SK-N-SH treated with all-trans-retinoic acid at 6 μM for 48 hours (cell line): ENCODE measurements at regions not wholly inside any gene's neighbourhood (a gene's known extent, or its start where the extent isn't known, plus 50 kb on each side); places are given as distances from the start of the nearest gene placed in this dataset.

Source experiments
- ATAC-seq: fragments of 200-7000 bp; cut with Tn5 transposase; 3 replicates; pipeline ENCODE4 v1.9.1; 2020; ENCODE audit warnings: mild to moderate bottlenecking, moderate library complexity
- ARNTL ChIP-seq: fragments of 450-650 bp; formaldehyde crosslinking; IDR thresholded peaks from 2 replicates; pipeline ENCODE4 v1.5.0; 2020; ENCODE audit warnings: low read depth, mild to moderate bottlenecking, moderate library complexity, borderline replicate concordance
- CSDC2 ChIP-seq: fragments of 250-450 bp; sonication (Bioruptor Pico); IDR thresholded peaks from 2 replicates; pipeline ENCODE4 v1.5.0; 2020; ENCODE audit warnings: mild to moderate bottlenecking, moderate library complexity
- CSRNP3 ChIP-seq: fragments of 250-450 bp; sonication (Bioruptor Pico); IDR thresholded peaks from 2 replicates; pipeline ENCODE4 v1.5.1; 2021; ENCODE audit warnings: mild to moderate bottlenecking, moderate library complexity
- ESRRG ChIP-seq: fragments of 250-450 bp; sonication (Bioruptor Pico); IDR thresholded peaks from 2 replicates; pipeline ENCODE4 v1.6.1; 2021; ENCODE audit warnings: mild to moderate bottlenecking
- GLIS3 ChIP-seq: fragments of 250-450 bp; sonication (Bioruptor Pico); IDR thresholded peaks from 2 replicates; pipeline ENCODE4 v1.5.0; 2020; ENCODE audit warnings: mild to moderate bottlenecking, moderate library complexity
- ISL1 ChIP-seq: fragments of 250-450 bp; sonication (Bioruptor Pico); IDR thresholded peaks from 2 replicates; pipeline ENCODE4 v2.1.2; 2022; ENCODE audit warnings: mild to moderate bottlenecking, moderate library complexity
- OSR1 ChIP-seq: fragments of 250-450 bp; sonication (Bioruptor Pico); IDR thresholded peaks from 2 replicates; pipeline ENCODE4 v1.8.0; 2022; ENCODE audit warnings: moderate library complexity, mild to moderate bottlenecking, inconsistent platforms
- PPARA ChIP-seq: fragments of 250-450 bp; sonication (Bioruptor Pico); IDR thresholded peaks from 2 replicates; pipeline ENCODE4 v1.5.0; 2020; ENCODE audit warnings: mild to moderate bottlenecking, borderline replicate concordance
- RARB ChIP-seq: fragments of 250-450 bp; sonication (Bioruptor Pico); IDR thresholded peaks from 2 replicates; pipeline ENCODE4 v1.8.0; 2021; ENCODE audit warnings: mild to moderate bottlenecking, moderate library complexity
- TCF4 ChIP-seq: fragments of 250-450 bp; sonication (Bioruptor Pico); IDR thresholded peaks from 2 replicates; pipeline ENCODE4 v1.8.0; 2021; ENCODE audit warnings: mild to moderate bottlenecking, moderate library complexity, borderline replicate concordance
- TOX ChIP-seq: fragments of 250-450 bp; sonication (Bioruptor Pico); IDR thresholded peaks from 2 replicates; pipeline ENCODE4 v1.8.0; 2021; ENCODE audit warnings: mild to moderate bottlenecking, moderate library complexity, borderline replicate concordance
- TSHZ2 ChIP-seq: fragments of 250-450 bp; sonication (Bioruptor Pico); IDR thresholded peaks from 2 replicates; pipeline ENCODE4 v1.5.0; 2020; ENCODE audit warnings: mild to moderate bottlenecking, moderate library complexity
- ZC3H10 ChIP-seq: fragments of 250-450 bp; sonication (Bioruptor Pico); IDR thresholded peaks from 2 replicates; pipeline ENCODE4 v1.5.1; 2021; ENCODE audit warnings: mild to moderate bottlenecking, moderate library complexity
- ZFP3 ChIP-seq: fragments of 250-450 bp; sonication (Bioruptor Pico); IDR thresholded peaks from 2 replicates; pipeline ENCODE4 v1.5.0; 2020; ENCODE audit warnings: mild to moderate bottlenecking, moderate library complexity
- ZFP30 ChIP-seq: fragments of 450-650 bp; formaldehyde crosslinking; IDR thresholded peaks from 2 replicates; pipeline ENCODE4 v1.5.0; 2022; ENCODE audit warnings: mild to moderate bottlenecking, moderate library complexity
- ZNF565 ChIP-seq: fragments of 450-650 bp; formaldehyde crosslinking; conservative IDR thresholded peaks from 2 replicates; pipeline ENCODE4 v1.5.0; 2020; ENCODE audit warnings: low read depth, mild to moderate bottlenecking, moderate library complexity
- ZNF70 ChIP-seq: fragments of 450-650 bp; formaldehyde crosslinking; IDR thresholded peaks from 2 replicates; pipeline ENCODE4 v1.5.0; 2020; ENCODE audit warnings: mild to moderate bottlenecking, moderate library complexity
- ZNF8 ChIP-seq: fragments of 450-650 bp; formaldehyde crosslinking; IDR thresholded peaks from 2 replicates; pipeline ENCODE4 v1.5.0; 2020; ENCODE audit warnings: mild to moderate bottlenecking, moderate library complexity
- TF ChIP-seq, protein P1 (sequence below): fragments of 250-450 bp; sonication (Bioruptor Pico); IDR thresholded peaks from 2 replicates; pipeline ENCODE4 v1.5.1; 2020; ENCODE audit warnings: low read depth, mild to moderate bottlenecking, moderate library complexity
- TF ChIP-seq, protein P2 (sequence below): fragments of 250-450 bp; sonication (Bioruptor Pico); IDR thresholded peaks from 2 replicates; pipeline ENCODE4 v1.8.0; 2020; ENCODE audit warnings: mild to moderate bottlenecking, moderate library complexity, borderline replicate concordance
- TF ChIP-seq, protein P3 (sequence below): fragments of 250-450 bp; sonication (Bioruptor Pico); IDR thresholded peaks from 2 replicates; pipeline ENCODE4 v1.8.0; 2021; ENCODE audit warnings: low read depth, mild to moderate bottlenecking, moderate library complexity, borderline replicate concordance

- ATAC-seq, result no peak
- no peak for TF ChIP-seq RARB
- no peak for TF ChIP-seq TOX (CRISPR knock-in tag)
- no peak for TF ChIP-seq ISL1
- TF ChIP-seq, protein P1, sequence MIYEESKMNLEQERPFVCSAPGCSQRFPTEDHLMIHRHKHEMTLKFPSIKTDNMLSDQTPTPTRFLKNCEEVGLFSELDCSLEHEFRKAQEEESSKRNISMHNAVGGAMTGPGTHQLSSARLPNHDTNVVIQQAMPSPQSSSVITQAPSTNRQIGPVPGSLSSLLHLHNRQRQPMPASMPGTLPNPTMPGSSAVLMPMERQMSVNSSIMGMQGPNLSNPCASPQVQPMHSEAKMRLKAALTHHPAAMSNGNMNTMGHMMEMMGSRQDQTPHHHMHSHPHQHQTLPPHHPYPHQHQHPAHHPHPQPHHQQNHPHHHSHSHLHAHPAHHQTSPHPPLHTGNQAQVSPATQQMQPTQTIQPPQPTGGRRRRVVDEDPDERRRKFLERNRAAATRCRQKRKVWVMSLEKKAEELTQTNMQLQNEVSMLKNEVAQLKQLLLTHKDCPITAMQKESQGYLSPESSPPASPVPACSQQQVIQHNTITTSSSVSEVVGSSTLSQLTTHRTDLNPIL, result no peak
- no peak for TF ChIP-seq TCF4 (CRISPR knock-in tag)
- TF ChIP-seq OSR1 (CRISPR knock-in tag), result no peak
- TF ChIP-seq TSHZ2 (CRISPR knock-in tag), result no peak
- no peak for TF ChIP-seq ESRRG
- TF ChIP-seq, protein P2, sequence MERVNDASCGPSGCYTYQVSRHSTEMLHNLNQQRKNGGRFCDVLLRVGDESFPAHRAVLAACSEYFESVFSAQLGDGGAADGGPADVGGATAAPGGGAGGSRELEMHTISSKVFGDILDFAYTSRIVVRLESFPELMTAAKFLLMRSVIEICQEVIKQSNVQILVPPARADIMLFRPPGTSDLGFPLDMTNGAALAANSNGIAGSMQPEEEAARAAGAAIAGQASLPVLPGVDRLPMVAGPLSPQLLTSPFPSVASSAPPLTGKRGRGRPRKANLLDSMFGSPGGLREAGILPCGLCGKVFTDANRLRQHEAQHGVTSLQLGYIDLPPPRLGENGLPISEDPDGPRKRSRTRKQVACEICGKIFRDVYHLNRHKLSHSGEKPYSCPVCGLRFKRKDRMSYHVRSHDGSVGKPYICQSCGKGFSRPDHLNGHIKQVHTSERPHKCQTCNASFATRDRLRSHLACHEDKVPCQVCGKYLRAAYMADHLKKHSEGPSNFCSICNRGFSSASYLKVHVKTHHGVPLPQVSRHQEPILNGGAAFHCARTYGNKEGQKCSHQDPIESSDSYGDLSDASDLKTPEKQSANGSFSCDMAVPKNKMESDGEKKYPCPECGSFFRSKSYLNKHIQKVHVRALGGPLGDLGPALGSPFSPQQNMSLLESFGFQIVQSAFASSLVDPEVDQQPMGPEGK (CRISPR knock-in tag), result no peak
- no peak for TF ChIP-seq CSDC2
- TF ChIP-seq GLIS3, result no peak
- TF ChIP-seq ARNTL (CRISPR knock-in tag), result no peak
- TF ChIP-seq PPARA, result no peak
- no peak for TF ChIP-seq ZC3H10
- no peak for TF ChIP-seq CSRNP3 (CRISPR knock-in tag)
- no peak for TF ChIP-seq ZNF565
- no peak for TF ChIP-seq ZFP3 (CRISPR knock-in tag)
These were observed 299.1 kb upstream of the TNP1 start for GRCh38 chr2:217158928-217159327.

DNA sequence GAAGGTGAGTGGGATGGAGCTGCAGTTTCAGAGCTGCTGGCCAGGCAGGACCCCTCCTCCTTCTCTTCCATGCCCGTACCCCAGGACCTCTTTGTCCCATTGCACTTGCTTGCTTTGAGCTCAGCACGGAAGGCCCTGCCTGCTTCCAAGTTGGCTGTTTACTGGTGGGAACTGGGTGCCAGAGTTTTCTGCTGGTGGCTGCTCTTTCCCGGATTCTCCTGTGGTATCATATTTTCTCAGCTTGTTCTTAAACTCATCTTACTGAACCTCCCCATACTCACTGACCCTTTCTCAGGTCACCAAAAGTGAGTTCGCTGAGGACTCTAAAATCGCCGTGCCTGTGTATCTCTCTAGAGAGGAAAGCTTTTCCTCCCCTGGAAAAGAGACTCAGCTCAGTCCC lies 297.7 kb upstream of the TNP1 start:
- ATAC-seq, result no peak
- TF ChIP-seq OSR1 (CRISPR knock-in tag) (no peak), ZNF70 (CRISPR knock-in tag) (no peak)

DNA sequence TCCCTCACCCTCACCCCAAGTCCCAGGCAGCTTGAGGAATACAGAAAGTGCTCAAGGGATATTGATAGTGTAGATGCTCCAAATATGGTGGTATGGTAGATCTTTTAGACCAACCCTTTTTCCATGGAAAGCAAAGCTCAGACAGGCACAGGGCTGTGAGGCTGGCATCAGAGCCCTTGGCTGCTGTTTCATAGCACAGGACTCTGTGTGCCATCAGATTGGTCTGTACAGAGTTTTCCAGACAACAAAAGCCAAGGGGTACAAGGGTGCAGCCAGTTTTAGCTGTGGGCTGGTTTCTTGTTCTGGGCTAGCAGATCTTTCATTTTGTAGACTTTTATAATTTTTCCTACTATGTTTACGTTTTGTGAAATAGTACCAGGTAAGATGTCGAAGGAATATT lies 296.9 kb upstream of the TNP1 start:
- TF ChIP-seq ZC3H10, result no peak
- no peak for TF ChIP-seq ZNF565
- TF ChIP-seq CSRNP3 (CRISPR knock-in tag), result no peak
- TF ChIP-seq, protein P3, sequence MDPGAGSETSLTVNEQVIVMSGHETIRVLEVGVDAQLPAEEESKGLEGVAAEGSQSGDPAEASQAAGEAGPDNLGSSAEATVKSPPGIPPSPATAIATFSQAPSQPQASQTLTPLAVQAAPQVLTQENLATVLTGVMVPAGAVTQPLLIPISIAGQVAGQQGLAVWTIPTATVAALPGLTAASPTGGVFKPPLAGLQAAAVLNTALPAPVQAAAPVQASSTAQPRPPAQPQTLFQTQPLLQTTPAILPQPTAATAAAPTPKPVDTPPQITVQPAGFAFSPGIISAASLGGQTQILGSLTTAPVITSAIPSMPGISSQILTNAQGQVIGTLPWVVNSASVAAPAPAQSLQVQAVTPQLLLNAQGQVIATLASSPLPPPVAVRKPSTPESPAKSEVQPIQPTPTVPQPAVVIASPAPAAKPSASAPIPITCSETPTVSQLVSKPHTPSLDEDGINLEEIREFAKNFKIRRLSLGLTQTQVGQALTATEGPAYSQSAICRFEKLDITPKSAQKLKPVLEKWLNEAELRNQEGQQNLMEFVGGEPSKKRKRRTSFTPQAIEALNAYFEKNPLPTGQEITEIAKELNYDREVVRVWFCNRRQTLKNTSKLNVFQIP, result no peak
- no peak for TF ChIP-seq TSHZ2 (CRISPR knock-in tag)
- TF ChIP-seq ZNF8 (CRISPR knock-in tag), result no peak
- TF ChIP-seq, protein P2 (CRISPR knock-in tag), result no peak
- no peak for TF ChIP-seq ZFP3 (CRISPR knock-in tag)
- TF ChIP-seq RARB, result no peak
- no peak for TF ChIP-seq ISL1
- TF ChIP-seq, protein P1, result no peak
- TF ChIP-seq ARNTL (CRISPR knock-in tag), result no peak
- TF ChIP-seq ZFP30 (CRISPR knock-in tag), result no peak
- no peak for TF ChIP-seq TOX (CRISPR knock-in tag)
- ATAC-seq, result no peak
